HL-60 (cell line): ENCODE measurements at regions not wholly inside any gene's neighbourhood (a gene's known extent, or its start where the extent isn't known, plus 50 kb on each side); places are given as distances from the start of the nearest gene placed in this dataset.

Experiments used
- DNase-seq, 2 experiments: peaks; one replicate each; pipeline ENCODE4 v3.0.0-alpha.2; 2010 to 2020; ENCODE audit warnings: low read depth in 1 of 2, low spot score in 1 of 2
- H3K27ac ChIP-seq: fragments of 250-450 bp; sonication (Bioruptor Pico); replicated peaks from 2 replicates; pipeline ENCODE4 v1.5.1; 2020; ENCODE audit warnings: mild to moderate bottlenecking, moderate library complexity
- H3K27me3 ChIP-seq: fragments of 250-450 bp; sonication (Bioruptor Pico); 2 replicates; pipeline ENCODE4 v1.5.1; 2021; ENCODE audit warnings: mild to moderate bottlenecking, moderate library complexity; ENCODE audit not compliant: insufficient read depth, poor library complexity, severe bottlenecking
- H3K4me3 ChIP-seq: replicated peaks from 2 replicates; pipeline ENCODE4 v1.5.1; 2011; ENCODE audit warnings: mild to moderate bottlenecking, control low read depth, low read length; ENCODE audit not compliant: insufficient read depth
- CTCF ChIP-seq: IDR thresholded peaks from one replicate; pipeline ENCODE4 v1.5.1; 2011; ENCODE audit warnings: low read length, control low read depth, inconsistent platforms; ENCODE audit not compliant: insufficient read depth
- GABPA ChIP-seq: IDR thresholded peaks from 2 replicates; pipeline ENCODE4 v1.6.1; 2012; ENCODE audit warnings: low read depth
- POLR2AphosphoS5 ChIP-seq: IDR thresholded peaks from 2 replicates; pipeline ENCODE4 v1.6.1; 2012; ENCODE audit warnings: low read depth
- REST ChIP-seq: IDR thresholded peaks from 2 replicates; pipeline ENCODE4 v1.6.1; 2012; ENCODE audit warnings: low read depth; ENCODE audit not compliant: insufficient replicate concordance
- SPI1 ChIP-seq: IDR thresholded peaks from 2 replicates; pipeline ENCODE4 v1.6.1; 2012; ENCODE audit warnings: low read depth, mild to moderate bottlenecking, borderline replicate concordance

GRCh38 chr6:144474904-144475303, 189.8 kb downstream of the UTRN start:
- TF ChIP-seq REST (no peak), CTCF (no peak), SPI1 (no peak), GABPA (no peak), POLR2AphosphoS5 (no peak)
- no peak overlapping the region for H3K4me3 ChIP-seq
- no peak overlapping the region for H3K27ac ChIP-seq
- H3K27me3 ChIP-seq, result no peaks in the 10 kb centered on the region
- DNase-seq, result no peak

- TF ChIP-seq CTCF (no peak), GABPA (no peak), SPI1 (no peak), REST (no peak), POLR2AphosphoS5 (no peak)
- no peak overlapping the region for H3K27ac ChIP-seq
- H3K27me3 ChIP-seq, result no peaks in the 10 kb centered on the region
- no peak overlapping the region for H3K4me3 ChIP-seq
- peak in 1 of 2 experiments; percentile 29 for DNase-seq
Measured at GRCh38 chr6:144475411-144475810, 190.3 kb downstream of the UTRN start.

GRCh38 chr6:144476286-144476685, 191.2 kb downstream of the UTRN start:
- no peaks in the 10 kb centered on the region for H3K27me3 ChIP-seq
- no peak for DNase-seq
- H3K4me3 ChIP-seq, result no peak overlapping the region
- TF ChIP-seq REST, result no peak
- no peak for TF ChIP-seq SPI1
- TF ChIP-seq CTCF, result no peak
- no peak for TF ChIP-seq GABPA
- TF ChIP-seq POLR2AphosphoS5, result no peak
- H3K27ac ChIP-seq, result no peak overlapping the region
